ENCODE measurements at regions not wholly inside any gene's neighbourhood (a gene's known extent, or its start where the extent isn't known, plus 50 kb on each side); places are given as distances from the start of the nearest gene placed in this dataset.

DNA sequence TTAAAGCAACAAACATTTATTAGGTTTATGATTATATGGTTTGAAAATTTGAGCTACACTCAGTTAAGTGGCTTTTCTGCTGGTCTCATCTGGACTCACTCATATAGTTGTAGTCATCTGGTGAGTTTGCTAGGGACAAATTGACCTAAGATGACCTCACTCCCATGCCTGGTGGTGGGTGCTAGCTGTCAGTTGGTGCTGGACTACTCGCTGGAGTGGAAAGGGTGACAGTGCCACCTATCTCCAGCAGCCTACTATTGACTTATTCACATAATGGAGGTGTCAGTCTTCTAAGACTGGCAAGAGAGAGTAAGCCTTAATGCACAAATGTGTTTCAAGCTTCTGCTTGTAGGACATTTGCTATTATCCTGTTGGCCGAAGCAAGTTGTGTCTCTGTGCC, 88.2 kb downstream of the TASL start:
- no peaks in the 10 kb centered on the region for H3K36me3 ChIP-seq (ENCODE audit: insufficient read depth, low read length)
- Mint-ChIP-seq H3K27me3 (no peaks in the 10 kb centered on the region), H3K36me3 (ENCODE audit: low read depth) (no peaks in the 10 kb centered on the region), H3K9me3 (no peaks in the 10 kb centered on the region), H3K4me1 (ENCODE audit: low read depth) (no peaks in the 10 kb centered on the region), H3K27ac (no peak overlapping the region), H3K4me3 (no peak overlapping the region)
- no peaks in the 10 kb centered on the region for H3K9me3 ChIP-seq (ENCODE audit: control insufficient read depth in 1 of 2, insufficient read depth in 1 of 2, low read length in 2 of 2)
- ChIA-PET CTCF (no interaction called here), POLR2A (no interaction called here)
- H3K27ac ChIP-seq (ENCODE audit: low read depth in 1 of 2, low read length in 2 of 2), result no peak overlapping the region
- no peaks in the 10 kb centered on the region for H3K4me1 ChIP-seq (ENCODE audit: insufficient read depth, low read length)
- ATAC-seq (ENCODE audit: poor library complexity) (no peak), DNase-seq (no peak)
- no peaks in the 10 kb centered on the region for H3K27me3 ChIP-seq (ENCODE audit: control insufficient read depth in 1 of 2, insufficient read depth in 2 of 2, low read length in 2 of 2)
- intact Hi-C loops (cut with DNase I, micrococcal nuclease), result no loop called here
- no peak overlapping the region for H3K4me3 ChIP-seq (ENCODE audit: low read length)
- TF ChIP-seq, protein P1, sequence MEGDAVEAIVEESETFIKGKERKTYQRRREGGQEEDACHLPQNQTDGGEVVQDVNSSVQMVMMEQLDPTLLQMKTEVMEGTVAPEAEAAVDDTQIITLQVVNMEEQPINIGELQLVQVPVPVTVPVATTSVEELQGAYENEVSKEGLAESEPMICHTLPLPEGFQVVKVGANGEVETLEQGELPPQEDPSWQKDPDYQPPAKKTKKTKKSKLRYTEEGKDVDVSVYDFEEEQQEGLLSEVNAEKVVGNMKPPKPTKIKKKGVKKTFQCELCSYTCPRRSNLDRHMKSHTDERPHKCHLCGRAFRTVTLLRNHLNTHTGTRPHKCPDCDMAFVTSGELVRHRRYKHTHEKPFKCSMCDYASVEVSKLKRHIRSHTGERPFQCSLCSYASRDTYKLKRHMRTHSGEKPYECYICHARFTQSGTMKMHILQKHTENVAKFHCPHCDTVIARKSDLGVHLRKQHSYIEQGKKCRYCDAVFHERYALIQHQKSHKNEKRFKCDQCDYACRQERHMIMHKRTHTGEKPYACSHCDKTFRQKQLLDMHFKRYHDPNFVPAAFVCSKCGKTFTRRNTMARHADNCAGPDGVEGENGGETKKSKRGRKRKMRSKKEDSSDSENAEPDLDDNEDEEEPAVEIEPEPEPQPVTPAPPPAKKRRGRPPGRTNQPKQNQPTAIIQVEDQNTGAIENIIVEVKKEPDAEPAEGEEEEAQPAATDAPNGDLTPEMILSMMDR (IDR thresholded peaks at IDR 0.05), result no peak

DNA sequence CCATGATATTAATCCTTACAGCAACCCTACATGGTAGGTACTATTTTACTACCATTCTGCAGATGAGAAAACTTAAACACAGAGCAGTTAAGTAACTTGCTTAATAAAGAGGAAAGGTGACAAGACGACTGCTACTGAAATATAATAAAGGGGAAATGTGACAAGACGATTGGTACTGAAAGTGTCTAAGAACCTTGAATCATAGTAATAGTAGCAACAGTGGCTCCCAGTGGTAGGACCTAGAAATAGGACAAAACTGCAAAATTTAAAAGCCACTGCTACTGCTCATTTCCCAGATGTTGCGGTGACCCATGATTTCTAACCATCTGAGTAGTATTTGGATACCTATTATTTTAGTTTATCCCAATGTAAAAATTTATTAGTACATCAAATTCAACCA, 89.5 kb downstream of the TASL start:
- Mint-ChIP-seq H3K4me3 (no peak overlapping the region), H3K27me3 (no peaks in the 10 kb centered on the region), H3K9me3 (no peaks in the 10 kb centered on the region), H3K27ac (no peak overlapping the region), H3K4me1 (ENCODE audit: low read depth) (no peaks in the 10 kb centered on the region), H3K36me3 (ENCODE audit: low read depth) (no peaks in the 10 kb centered on the region)
- Histone ChIP-seq H3K27ac (ENCODE audit: low read depth in 1 of 2, low read length in 2 of 2) (no peak overlapping the region), H3K27me3 (ENCODE audit: control insufficient read depth in 1 of 2, insufficient read depth in 2 of 2, low read length in 2 of 2) (no peaks in the 10 kb centered on the region), H3K4me1 (ENCODE audit: insufficient read depth, low read length) (no peaks in the 10 kb centered on the region), H3K4me3 (ENCODE audit: low read length) (no peak overlapping the region), H3K9me3 (ENCODE audit: control insufficient read depth in 1 of 2, insufficient read depth in 1 of 2, low read length in 2 of 2) (no peaks in the 10 kb centered on the region), H3K36me3 (ENCODE audit: insufficient read depth, low read length) (no peaks in the 10 kb centered on the region)
- intact Hi-C loops (cut with DNase I, micrococcal nuclease), result no loop called here
- ChIA-PET CTCF (no interaction called here), POLR2A (no interaction called here)
- TF ChIP-seq, protein P1 (IDR thresholded peaks at IDR 0.05), result no peak
- ATAC-seq (ENCODE audit: poor library complexity), result no peak
- no peak for DNase-seq

DNA sequence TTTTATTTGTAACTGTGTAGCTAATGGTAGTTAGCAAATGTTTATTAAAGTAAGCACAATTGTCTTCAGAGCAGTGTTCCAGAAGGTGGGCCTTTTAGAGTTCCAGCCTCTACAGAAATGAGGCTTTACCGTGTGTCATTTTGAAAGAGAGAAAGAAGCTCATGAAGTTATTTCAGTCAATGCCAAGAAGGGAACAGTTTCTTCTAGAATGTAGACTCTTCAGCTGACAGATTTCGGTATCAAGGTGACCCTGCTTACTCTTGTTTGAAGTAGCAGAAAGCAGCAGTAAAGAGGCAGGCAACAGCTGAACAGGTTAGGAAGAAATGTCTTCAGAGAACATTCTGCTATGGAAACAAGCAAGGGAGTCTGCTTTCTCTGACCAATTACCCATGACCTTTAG, 93.6 kb downstream of the TASL start:
- ATAC-seq (ENCODE audit: poor library complexity) (no peak), DNase-seq (no peak)
- H3K4me3 ChIP-seq (ENCODE audit: low read length), result no peak overlapping the region
- Mint-ChIP-seq H3K27me3 (no peaks in the 10 kb centered on the region), H3K27ac (no peak overlapping the region), H3K36me3 (ENCODE audit: low read depth) (no peaks in the 10 kb centered on the region), H3K4me1 (ENCODE audit: low read depth) (no peaks in the 10 kb centered on the region), H3K9me3 (no peaks in the 10 kb centered on the region), H3K4me3 (no peak overlapping the region)
- intact Hi-C loops (cut with DNase I, micrococcal nuclease), result no loop called here
- H3K9me3 ChIP-seq (ENCODE audit: control insufficient read depth in 1 of 2, insufficient read depth in 1 of 2, low read length in 2 of 2), result no peaks in the 10 kb centered on the region
- no peaks in the 10 kb centered on the region for H3K4me1 ChIP-seq (ENCODE audit: insufficient read depth, low read length)
- ChIA-PET POLR2A (no interaction called here), CTCF (no interaction called here)
- no peaks in the 10 kb centered on the region for H3K27me3 ChIP-seq (ENCODE audit: control insufficient read depth in 1 of 2, insufficient read depth in 2 of 2, low read length in 2 of 2)
- no peak overlapping the region for H3K27ac ChIP-seq (ENCODE audit: low read depth in 1 of 2, low read length in 2 of 2)
- no peaks in the 10 kb centered on the region for H3K36me3 ChIP-seq (ENCODE audit: insufficient read depth, low read length)
- TF ChIP-seq, protein P1 (IDR thresholded peaks at IDR 0.05), result no peak
